ENCODE measurements at regions not wholly inside any gene's neighbourhood (a gene's known extent, or its start where the extent isn't known, plus 50 kb on each side); places are given as distances from the start of the nearest gene placed in this dataset.

DNA sequence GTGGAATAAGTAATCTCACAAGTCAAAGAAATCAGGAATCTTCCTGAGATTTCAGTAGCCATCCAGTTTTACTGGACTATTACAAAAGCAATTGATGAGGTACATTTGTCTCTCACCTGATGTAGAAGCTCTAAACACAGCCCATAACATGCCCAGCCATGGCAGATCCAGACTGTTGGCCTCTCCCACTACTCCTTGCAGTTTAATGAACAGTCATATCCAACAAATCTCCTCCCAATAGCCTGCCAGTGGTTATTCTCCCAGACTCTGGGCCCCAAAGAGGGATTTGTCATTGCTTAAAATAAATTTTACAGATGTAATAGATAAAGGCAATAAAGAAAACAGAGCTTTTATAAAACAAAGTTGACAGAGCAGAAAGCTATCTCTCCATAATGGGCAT is 80.8 kb downstream of the ZNF608 start:
- intact Hi-C loops (cut with DNase I): no loop called here
- DNase-seq (ENCODE audit: low spot score): no peak

DNA sequence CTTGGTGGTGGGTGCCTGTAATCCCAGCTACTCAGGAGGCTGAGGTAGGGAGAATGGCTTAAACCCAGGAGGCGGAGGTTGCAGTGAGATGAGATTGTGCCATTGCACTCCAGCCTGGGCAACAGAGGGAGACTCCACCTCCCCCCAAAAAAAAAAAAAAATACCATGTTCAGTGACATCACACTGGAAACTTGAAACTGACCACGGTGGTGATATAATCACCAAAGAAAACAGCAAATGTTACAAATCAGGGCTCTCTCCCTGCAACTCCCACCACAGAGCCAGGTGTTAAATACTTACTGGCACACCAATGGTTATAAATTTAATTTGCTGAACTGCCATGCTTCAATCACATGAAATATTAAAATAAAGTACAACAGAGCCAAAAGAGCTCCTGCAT is 81.4 kb downstream of the ZNF608 start:
- DNase-seq (ENCODE audit: low spot score): no peak
- intact Hi-C loops (cut with DNase I): no loop called here

DNA sequence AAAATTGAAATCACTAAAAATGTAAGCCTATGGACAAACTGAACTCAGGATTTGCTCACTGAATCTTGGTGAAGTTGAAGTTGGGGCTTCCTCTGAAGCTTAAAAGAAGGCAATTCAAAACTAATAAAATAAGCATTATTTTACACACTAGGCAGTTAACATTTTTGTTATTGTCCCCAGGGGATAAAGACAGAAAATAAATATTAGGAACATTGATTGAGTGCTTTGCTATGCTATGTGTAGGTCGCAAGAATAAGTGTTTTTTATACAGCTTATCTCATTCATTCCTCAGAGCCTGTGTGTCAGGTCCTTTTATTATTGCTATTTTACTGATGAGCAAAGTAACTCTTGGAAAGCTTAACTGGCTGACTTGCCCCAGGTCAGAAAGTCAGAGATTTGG is 82.2 kb downstream of the ZNF608 start:
- intact Hi-C loops (cut with DNase I): loop anchor here (5.0 kb wide), 1 partner anchor 33 kb away; no protein-coding TSS in a partner anchor
- DNase-seq (ENCODE audit: low spot score): no peak

DNA sequence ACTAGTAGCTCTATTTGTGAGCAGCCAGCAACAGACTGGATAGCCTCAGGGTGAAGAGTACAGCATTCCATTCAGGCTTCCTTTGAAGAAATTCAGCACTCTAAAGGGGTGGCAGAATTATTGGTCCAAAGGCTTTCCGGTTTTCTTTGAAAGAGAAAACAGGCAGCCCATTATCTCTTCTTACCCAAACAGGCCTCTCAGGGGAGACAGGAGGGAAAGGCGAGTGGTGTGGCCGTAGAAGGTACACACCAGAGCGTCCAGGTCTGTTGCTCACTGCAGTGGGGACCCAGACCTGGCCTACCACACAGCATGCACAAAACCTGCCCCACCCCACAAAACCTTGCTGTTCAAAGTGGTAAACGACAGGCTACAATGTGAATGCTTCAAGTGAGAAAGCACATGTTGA is 83.3 kb downstream of the ZNF608 start:
- DNase-seq (ENCODE audit: low spot score): no peak
- intact Hi-C loops (cut with DNase I): loop anchor here (5.0 kb wide), 1 partner anchor 34 kb away; no protein-coding TSS in a partner anchor

DNA sequence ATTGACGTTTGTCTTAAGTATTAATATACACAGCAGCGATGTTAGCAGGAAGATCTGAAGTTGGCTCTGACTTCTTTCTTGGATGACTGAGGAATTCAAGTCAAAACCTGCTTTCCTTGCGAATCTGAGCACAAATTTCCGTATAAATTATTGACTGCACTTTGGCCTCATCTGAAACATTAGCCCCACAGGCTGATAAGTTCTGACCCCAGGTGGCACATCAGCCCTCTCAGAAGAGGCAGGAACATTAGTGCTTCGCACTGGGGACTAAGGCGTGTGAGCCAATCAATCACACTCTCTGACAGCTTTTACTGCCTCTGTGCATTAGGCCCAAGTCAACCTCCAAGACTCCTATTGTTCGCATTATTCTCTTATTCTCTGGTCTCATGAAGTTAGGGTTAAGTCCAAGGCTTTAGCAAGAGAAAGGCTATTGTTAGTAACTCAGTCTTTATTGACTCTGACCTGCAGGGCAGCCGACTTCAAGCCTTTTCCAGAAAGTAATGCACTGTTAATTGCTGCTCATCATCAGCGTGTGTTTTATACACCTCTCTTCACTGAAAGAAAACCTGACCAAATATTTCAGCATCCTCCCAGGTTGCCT is 84.2 kb downstream of the ZNF608 start:
- DNase-seq (ENCODE audit: low spot score): no peak
- intact Hi-C loops (cut with DNase I): loop anchor here (5.0 kb wide), 1 partner anchor 35 kb away; no protein-coding TSS in a partner anchor

DNA sequence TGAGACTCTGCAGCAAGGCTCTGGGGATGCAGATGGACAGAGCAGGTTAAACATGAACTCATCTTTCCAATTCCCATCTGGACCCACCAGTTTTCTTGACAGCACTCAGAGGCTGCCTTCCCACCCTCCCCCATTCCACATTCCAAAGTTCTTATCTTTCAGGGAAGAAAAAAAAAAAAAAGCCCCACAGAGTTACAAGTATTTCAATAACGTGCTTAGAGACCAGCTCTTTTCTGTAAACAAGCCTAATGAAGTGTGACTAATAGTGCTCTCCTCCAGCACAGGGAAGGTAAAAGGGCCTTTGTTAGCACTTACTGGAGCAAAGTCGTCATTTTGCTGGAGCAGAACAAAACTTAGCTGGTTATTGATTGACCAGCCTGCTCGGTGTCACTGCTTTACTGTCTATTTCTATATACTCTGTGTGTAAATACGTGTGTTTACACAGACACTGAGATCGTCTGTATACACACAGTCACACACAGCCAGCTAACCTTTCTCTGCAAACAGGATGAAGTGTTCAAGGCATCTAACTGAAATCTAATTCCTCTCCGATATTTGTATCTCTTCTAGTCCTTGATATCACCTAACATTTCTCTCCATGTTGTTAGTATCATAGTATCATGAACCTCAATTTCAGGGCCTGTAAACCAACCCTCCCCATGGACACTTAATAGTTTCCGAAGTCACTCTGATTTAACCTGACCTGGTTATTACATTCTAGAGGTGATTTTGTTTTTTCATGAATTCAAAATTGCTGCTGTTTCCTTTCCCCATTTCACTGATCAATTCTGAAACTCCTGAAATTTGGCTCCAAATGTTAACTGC is 84.9 kb downstream of the ZNF608 start:
- intact Hi-C loops (cut with DNase I): loop anchor here (5.0 kb wide), 1 partner anchor 36 kb away; no protein-coding TSS in a partner anchor
- no peak for DNase-seq (ENCODE audit: low spot score)

DNA sequence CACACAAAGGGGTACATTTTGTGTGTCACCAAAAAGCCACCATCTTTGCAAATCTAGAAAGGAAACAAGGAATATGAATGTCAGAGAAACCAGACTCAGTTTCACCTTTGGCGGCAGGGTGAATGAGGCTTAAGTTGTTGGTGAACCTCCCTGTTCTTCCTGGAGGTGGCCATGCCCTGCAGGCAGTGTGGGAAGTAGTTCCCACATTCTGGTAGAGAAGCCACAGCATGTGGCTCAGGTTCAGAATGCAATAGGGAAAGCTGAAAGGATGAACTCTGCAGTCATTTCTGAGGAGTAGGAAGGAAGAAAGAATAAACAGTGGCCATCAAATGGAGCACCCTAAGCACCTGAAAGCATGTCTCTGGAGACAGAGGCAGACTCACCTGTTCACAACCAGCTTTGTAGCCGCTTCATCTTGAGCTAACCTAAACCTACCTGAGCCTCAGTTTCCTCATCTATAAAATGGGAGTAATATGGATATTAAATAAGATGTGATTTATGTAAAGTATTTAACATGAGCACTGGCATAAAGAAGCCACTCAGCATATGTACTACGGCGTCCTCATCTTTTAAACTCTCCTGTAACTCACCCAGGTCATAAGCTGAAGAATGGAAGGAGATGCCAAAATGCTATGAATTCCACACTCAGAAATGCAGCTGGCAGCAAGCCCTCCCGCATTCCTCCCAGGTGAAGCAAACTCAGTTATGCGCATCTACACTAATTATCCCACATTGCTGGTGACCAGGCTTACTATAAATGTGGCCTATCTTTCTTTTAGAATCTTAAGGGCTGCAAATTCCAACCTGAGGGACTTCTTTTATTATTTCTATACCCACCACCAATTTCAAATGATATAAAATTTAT is 86.0 kb downstream of the ZNF608 start:
- intact Hi-C loops (cut with DNase I): loop anchor here (5.0 kb wide), 1 partner anchor 37 kb away; no protein-coding TSS in a partner anchor
- no peak for DNase-seq (ENCODE audit: low spot score)

DNA sequence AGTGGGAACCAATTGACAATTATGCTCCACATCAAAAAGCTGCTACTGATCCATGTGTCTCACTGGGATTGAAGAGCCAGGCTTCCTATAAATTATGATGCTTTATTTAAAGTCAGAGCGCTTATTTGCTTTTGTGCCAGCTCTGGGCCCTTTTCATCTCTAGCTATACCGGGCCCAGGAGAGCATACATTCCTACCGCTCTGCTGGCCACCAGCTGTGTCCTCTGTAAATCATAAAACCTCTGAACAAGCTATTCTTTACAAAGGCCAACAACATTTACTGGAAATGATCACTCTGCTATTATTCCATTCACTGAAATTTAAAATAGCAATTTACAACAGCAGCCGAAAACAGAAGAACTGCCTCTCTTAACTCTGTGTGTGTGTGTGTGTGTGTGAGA is 86.6 kb downstream of the ZNF608 start:
- intact Hi-C loops (cut with DNase I): loop anchor here (5.0 kb wide), 1 partner anchor 38 kb away; no protein-coding TSS in a partner anchor
- DNase-seq (ENCODE audit: low spot score): no peak

DNA sequence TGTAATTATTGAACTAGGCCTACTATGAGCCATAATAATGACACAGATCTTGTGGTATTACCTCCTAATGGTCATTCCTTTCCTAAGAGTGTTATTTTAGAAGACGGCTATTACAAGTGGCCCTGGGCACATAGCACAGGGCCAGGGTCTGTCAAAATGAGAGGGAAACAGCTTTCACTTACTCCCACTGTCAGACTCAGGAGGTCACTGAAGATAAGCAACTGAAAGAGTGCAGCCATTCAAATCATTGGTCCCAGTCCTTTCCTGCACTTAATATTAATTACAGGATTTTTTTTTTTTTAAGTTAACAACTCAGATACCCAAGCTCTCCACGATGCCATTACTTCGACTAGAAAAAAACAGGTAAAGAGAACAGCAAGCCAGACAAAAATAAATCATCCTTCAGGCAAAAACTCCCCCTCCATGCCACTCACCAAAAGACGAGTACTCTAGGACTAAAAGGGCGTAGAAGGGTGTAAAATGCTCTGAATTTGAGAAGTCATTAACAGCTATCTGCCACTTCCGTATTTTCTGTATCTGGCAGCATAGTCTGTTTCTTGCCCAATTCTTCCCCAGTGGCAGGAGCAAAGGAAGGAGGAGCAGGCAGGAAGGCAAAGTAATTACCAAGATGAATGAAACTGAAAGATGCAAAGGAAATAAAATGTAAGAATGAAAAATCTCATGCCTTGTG is 87.4 kb downstream of the ZNF608 start:
- intact Hi-C loops (cut with DNase I): no loop called here

DNA sequence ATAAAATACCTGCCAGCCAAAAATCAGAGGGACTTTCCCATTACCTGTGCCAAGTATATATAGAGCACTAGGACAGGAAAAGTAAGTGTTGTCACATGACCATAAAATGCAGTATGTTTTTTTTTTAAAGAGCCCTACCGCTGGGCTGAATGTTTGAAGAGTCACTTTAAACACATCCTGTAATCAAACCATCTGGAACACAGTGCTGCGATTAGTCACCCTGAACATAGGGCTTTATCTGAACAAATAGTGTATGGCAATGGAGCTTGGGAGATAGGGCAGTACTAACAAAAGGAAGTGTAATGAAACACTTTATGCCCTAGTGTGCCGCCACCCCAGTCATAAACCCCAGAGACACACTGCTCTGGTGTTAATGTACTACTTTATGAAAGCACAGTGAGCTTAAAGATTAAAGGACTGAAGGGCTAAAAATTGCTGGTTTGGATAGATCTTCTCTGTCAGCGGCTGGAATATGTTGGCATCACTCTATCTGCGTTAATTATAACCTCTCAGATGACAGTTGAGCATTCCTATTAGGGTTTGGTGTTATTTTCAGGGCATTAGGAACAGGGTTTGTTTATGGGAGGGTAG is 90.4 kb downstream of the ZNF608 start:
- no peak for DNase-seq (ENCODE audit: low spot score)
- intact Hi-C loops (cut with DNase I): no loop called here

More for the DNA sequence above, 87.4 kb downstream of the ZNF608 start:
- DNase-seq (ENCODE audit: low spot score): no peak

DNA sequence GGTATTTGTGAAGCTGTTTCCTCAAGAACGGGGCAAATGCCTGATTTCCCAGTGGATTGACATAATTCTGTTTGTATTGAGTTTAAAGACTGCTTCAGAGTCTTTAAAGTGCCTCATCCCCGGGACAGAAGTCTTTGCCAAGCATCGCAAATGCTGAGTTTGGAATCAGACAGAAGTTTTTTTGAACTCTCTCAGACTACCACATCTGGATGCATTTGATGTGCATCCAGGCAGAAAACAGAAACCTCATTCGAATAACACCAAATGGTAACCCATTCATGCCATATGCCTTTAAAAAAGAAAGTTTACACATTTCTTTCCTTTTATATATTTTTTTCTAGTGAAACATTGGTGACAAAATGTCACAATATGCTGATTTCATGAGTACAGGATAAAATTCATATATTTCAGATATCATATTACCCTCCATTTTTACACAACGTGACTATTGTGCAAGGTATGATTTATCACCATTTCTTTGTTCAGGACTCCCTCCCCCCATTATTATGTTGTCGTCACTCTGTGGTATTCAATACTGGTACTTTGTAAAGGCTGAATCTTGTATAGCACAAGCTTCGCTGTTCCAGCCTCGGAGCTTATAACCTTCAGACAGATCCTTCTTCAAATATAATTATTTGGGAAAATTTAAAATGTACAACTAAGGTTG is 91.1 kb downstream of the ZNF608 start:
- intact Hi-C loops (cut with DNase I): no loop called here
- no peak for DNase-seq (ENCODE audit: low spot score)

DNA sequence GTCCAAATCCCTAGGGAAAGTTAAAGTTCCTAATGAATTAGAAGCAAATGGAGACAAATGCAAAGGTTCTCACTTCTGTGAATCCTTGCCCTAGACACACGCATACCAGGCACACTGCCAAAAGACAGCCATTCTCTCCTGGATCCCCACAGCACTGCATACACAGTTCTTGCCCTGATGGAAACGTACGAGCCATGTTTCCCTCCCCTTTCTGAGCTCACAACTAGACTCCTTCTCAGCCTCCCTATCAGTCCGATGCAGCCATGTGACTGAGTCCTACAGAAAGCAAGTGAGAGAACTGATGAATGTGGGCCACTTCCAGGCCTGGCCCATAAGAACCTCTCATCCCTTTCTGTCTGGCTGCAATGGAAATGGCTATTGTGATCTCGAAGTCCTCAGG is 92.0 kb downstream of the ZNF608 start:
- intact Hi-C loops (cut with DNase I): loop anchor here (5.0 kb wide), 3 partner anchors 47 to 117 kb away; no protein-coding TSS in a partner anchor
- DNase-seq (ENCODE audit: low spot score): no peak

DNA sequence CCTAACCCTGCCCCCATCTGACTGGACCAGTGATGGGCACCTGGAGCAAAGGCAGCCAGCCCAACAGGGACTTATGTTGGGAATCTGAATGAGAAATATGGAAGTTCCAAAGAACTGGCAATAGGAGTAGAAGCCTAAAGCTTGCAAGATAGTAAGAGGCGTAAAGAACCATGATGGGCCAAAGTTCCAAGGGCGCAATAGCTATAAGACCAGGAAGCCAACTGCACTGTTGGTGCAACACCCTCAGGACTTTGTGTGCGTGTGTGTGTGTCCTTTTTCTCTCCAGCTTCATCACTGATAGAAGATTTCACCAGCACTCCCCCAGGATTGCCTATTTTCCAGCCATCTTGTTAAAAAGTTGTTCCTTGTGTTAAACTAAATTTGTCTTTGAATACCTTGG is 92.8 kb downstream of the ZNF608 start:
- intact Hi-C loops (cut with DNase I): loop anchor here (5.0 kb wide), 3 partner anchors 46 to 116 kb away; no protein-coding TSS in a partner anchor
- no peak for DNase-seq (ENCODE audit: low spot score)

DNA sequence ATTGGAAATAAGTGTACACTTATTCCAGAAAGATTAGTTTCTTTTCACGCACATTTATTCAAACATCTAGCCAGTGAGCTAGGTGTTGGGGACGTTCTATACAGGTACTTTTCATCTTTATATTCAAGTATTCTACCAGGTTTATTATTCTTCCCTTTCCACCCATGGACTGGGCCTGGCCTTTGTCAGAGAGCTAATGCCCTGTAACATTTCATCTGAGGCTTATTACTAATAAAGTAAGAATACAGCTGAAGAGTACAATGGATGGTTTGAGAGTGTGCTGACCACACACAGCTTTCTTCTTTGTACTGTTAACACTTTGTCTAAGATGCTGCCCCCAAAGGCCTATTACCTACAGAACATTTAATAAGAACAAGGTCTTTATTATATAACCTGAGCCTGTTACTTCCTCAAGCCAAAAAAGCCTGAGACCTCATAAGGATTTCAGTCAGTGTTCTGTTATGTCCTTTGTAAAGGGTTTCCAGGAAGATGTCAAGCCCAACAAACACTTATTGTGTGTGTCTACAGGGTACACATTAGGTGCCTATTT is 93.5 kb downstream of the ZNF608 start:
- no peak for DNase-seq (ENCODE audit: low spot score)
- intact Hi-C loops (cut with DNase I): loop anchor here (5.0 kb wide), 3 partner anchors 46 to 116 kb away; no protein-coding TSS in a partner anchor

DNA sequence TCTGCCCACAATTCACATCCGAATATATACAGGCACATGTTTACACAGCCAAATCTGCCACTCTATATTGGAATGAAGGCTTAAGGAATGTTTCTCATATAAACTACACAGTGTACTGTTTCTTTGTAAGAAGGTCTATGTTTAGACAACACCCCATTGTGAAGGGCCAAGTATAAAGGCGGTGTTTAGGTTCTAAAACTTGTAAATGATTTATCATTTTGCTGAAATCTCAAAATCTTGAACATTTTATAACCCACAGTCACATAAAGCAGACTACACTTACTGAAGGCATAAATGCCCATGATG is 94.0 kb downstream of the ZNF608 start:
- no peak for DNase-seq (ENCODE audit: low spot score)
- intact Hi-C loops (cut with DNase I): loop anchor here (5.0 kb wide), 3 partner anchors 45 to 115 kb away; no protein-coding TSS in a partner anchor

DNA sequence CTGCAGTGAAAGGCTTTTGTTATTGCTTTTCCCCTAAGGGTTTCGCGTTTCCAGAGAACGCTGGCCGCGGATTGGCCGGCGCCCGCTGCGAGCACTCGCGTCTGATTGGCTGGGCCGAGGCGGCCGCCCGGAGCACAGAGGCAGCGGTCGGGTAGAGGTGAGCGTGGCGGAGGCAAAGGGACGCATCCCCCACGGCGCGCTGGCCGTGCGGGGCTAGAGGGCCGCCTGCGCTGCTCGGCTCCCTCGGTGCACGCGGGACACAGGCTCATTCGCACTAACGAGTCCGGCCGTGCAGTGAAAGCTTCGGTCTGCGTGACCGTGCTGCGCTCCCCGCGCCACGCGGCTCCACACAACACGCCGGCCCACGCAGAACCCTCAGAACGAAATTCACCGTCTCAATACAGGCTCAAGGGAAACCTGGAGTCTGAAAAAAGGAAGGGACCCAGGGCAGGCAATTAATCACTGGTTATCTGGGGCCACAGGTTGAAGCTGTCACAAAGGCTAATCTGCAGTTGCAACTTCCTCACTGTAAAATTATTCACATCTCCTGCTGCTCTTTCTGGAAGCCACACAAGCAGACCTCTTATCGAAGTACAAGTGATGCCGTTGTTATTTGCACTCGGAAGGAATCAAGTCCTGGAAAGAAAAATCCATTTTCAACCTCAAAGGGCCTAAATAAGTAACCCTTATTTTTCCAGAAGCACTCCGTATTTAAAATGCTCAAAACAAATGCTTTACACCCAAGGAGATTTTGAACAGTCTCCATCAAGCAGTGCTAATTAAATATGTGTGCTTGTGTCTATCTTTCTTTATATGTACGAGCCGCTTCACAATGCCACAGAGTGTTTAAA is 94.6 kb downstream of the ZNF608 start:
- intact Hi-C loops (cut with DNase I): loop anchor here (2.0 to 5.0 kb wide), 5 partner anchors 45 to 255 kb away; no protein-coding TSS in a partner anchor
- peak; percentile 94 for DNase-seq (ENCODE audit: low spot score)

Data from cardiac septum (tissue), 1 donor.